Neuronal stem cell (in vitro differentiated cells): ENCODE measurements at regions not wholly inside any gene's neighbourhood (a gene's known extent, or its start where the extent isn't known, plus 50 kb on each side); places are given as distances from the start of the nearest gene placed in this dataset.

ENCODE experiments used
- DNase-seq: peaks from one replicate; pipeline ENCODE4 v3.0.0-alpha.2; 2013; ENCODE audit warnings: low spot score
- H2AFZ ChIP-seq: one replicate; pipeline ENCODE4 v1.6.1; 2013; ENCODE audit warnings: mild to moderate bottlenecking, low read length, inconsistent platforms
- H2AK5ac ChIP-seq: 2 replicates; pipeline ENCODE4 v1.6.1; 2013; ENCODE audit warnings: low read depth, mild to moderate bottlenecking, inconsistent platforms, low read length, moderate library complexity, mixed read lengths
- H2BK120ac ChIP-seq: 2 replicates; pipeline ENCODE4 v1.6.1; 2013; ENCODE audit warnings: low read depth, mild to moderate bottlenecking, inconsistent platforms, low read length, moderate library complexity, mixed read lengths
- H2BK12ac ChIP-seq: one replicate; pipeline ENCODE4 v1.6.1; 2013; ENCODE audit warnings: low read length, inconsistent platforms
- H2BK15ac ChIP-seq: 2 replicates; pipeline ENCODE4 v1.6.1; 2013; ENCODE audit warnings: mild to moderate bottlenecking, low read length, inconsistent platforms, mixed read lengths
- H2BK5ac ChIP-seq: one replicate; pipeline ENCODE4 v1.6.1; 2013; ENCODE audit warnings: inconsistent platforms, mild to moderate bottlenecking, low read length, moderate library complexity
- H3K14ac ChIP-seq: one replicate; pipeline ENCODE4 v1.6.1; 2013; ENCODE audit warnings: low read length, inconsistent platforms
- H3K18ac ChIP-seq: 2 replicates; pipeline ENCODE4 v1.6.1; 2013; ENCODE audit warnings: low read length, inconsistent platforms
- H3K23ac ChIP-seq: 2 replicates; pipeline ENCODE4 v1.6.1; 2013; ENCODE audit warnings: low read depth, mild to moderate bottlenecking, mixed read lengths, low read length, inconsistent platforms; ENCODE audit not compliant: poor library complexity
- H3K27ac ChIP-seq: replicated peaks from 3 replicates; pipeline ENCODE4 v1.5.1; 2013; ENCODE audit warnings: low read length, inconsistent platforms
- H3K27me3 ChIP-seq, 3 experiments: 2 replicates each; pipeline ENCODE4 v1.6.1; 2013; ENCODE audit warnings: low read length in 3 of 3, mild to moderate bottlenecking in 2 of 3, inconsistent platforms in 1 of 3, low read depth in 1 of 3, mixed read lengths in 1 of 3, moderate library complexity in 1 of 3; ENCODE audit not compliant: control insufficient read depth in 3 of 3, insufficient read depth in 3 of 3
- H3K36me3 ChIP-seq, 2 donors: replicated peaks in 1 of 2; 2 replicates each; pipeline ENCODE4 v1.6.1; 2013; ENCODE audit warnings: low read length in 2 of 2; ENCODE audit not compliant: control insufficient read depth in 2 of 2, insufficient read depth in 2 of 2
- H3K4ac ChIP-seq: 2 replicates; pipeline ENCODE4 v1.6.1; 2013; ENCODE audit warnings: inconsistent platforms, mild to moderate bottlenecking, low read length, moderate library complexity
- H3K4me1 ChIP-seq, 2 donors: 1 replicate in 1 of 2; 2 replicates in 1 of 2; pipeline ENCODE4 v1.6.1; 2013; ENCODE audit warnings: low read length in 2 of 2, low read depth in 1 of 2; ENCODE audit not compliant: control insufficient read depth in 2 of 2, insufficient read depth in 1 of 2
- H3K4me2 ChIP-seq: one replicate; pipeline ENCODE4 v1.6.1; 2013; ENCODE audit warnings: mild to moderate bottlenecking, low read length, inconsistent platforms; ENCODE audit not compliant: insufficient read depth, poor library complexity, severe bottlenecking
- H3K4me3 ChIP-seq, 2 donors: 2 replicates each; pipeline ENCODE4 v1.5.1; 2013; ENCODE audit warnings: low read length in 2 of 2, mild to moderate bottlenecking in 2 of 2, inconsistent platforms in 1 of 2, moderate library complexity in 1 of 2
- H3K79me1 ChIP-seq: one replicate; pipeline ENCODE4 v1.6.1; 2013; ENCODE audit warnings: low read depth, mild to moderate bottlenecking, inconsistent platforms, low read length, moderate library complexity
- H3K9ac ChIP-seq: one replicate; pipeline ENCODE4 v1.6.1; 2013; ENCODE audit warnings: mild to moderate bottlenecking, low read depth, low read length, inconsistent platforms; ENCODE audit not compliant: poor library complexity
- H3K9me3 ChIP-seq, 2 donors: replicated peaks in 1 of 2; 2 replicates each; pipeline versions ENCODE3 to v1.6.1; 2013; ENCODE audit warnings: low read length in 2 of 2, mild to moderate bottlenecking in 2 of 2, inconsistent platforms in 1 of 2, low read depth in 1 of 2, mixed read lengths in 1 of 2, moderate library complexity in 1 of 2; ENCODE audit not compliant: control insufficient read depth in 2 of 2, insufficient read depth in 1 of 2
- H4K8ac ChIP-seq: one replicate; pipeline ENCODE4 v1.6.1; 2013; ENCODE audit warnings: low read depth, mild to moderate bottlenecking, inconsistent platforms, low read length, moderate library complexity
- H4K91ac ChIP-seq: one replicate; pipeline ENCODE4 v1.6.1; 2013; ENCODE audit warnings: low read length, low read depth, mild to moderate bottlenecking, inconsistent platforms; ENCODE audit not compliant: poor library complexity
- WGBS, 2 donors: extraction: QIAGEN DNeasy Blood & Tissue Kit; methylation state at CpG; one replicate each; pipeline ENCODE4 v1.1.7; 2013; ENCODE audit warnings: missing lambda C conversion rate in 2 of 2, mixed read lengths in 1 of 2; ENCODE audit not compliant: insufficient read length in 2 of 2, insufficient replicate concordance in 1 of 2; ENCODE audit errors: extremely low coverage in 2 of 2; 5-methylcytosine and 5-hydroxymethylcytosine counted together

- no CpG with 5 or more reads among the region's 4 CpGs for WGBS, 2 donors
- Histone ChIP-seq H3K4me2 (no peak overlapping the region), H3K27me3 (no peaks in the 10 kb centered on the region), H2AFZ (no peak overlapping the region), H2AK5ac (no peak overlapping the region), H3K23ac (no peak overlapping the region), H3K4ac (no peak overlapping the region), H4K8ac (no peak overlapping the region), H3K18ac (no peak overlapping the region), H3K9ac (no peak overlapping the region), H3K9me3 (no peaks in the 10 kb centered on the region), H2BK120ac (no peak overlapping the region), H2BK5ac (no peak overlapping the region), H3K4me1 (no peaks in the 10 kb centered on the region), H2BK15ac (no peak overlapping the region), H2BK12ac (no peak overlapping the region), H4K91ac (no peak overlapping the region), H3K79me1 (no peaks in the 10 kb centered on the region), H3K14ac (no peak overlapping the region), H3K27ac (no peak overlapping the region), H3K4me3 (no peak overlapping the region), H3K36me3 (no peaks in the 10 kb centered on the region)
- no peak for DNase-seq
Observed at GRCh38 chr13:63304497-63304896, 1888.8 kb upstream of the PCDH20 start.

- Histone ChIP-seq H3K36me3 (no peaks in the 10 kb centered on the region), H3K27ac (no peak overlapping the region), H3K23ac (no peak overlapping the region), H3K4me3 (no peak overlapping the region), H3K14ac (no peak overlapping the region), H3K79me1 (no peaks in the 10 kb centered on the region), H4K91ac (no peak overlapping the region), H3K18ac (no peak overlapping the region), H3K27me3 (no peaks in the 10 kb centered on the region), H4K8ac (no peak overlapping the region), H3K4ac (no peak overlapping the region), H2AK5ac (no peak overlapping the region), H3K4me1 (no peaks in the 10 kb centered on the region), H2BK120ac (no peak overlapping the region), H3K9ac (no peak overlapping the region), H3K4me2 (no peak overlapping the region), H2BK12ac (no peak overlapping the region), H3K9me3 (no peaks in the 10 kb centered on the region), H2AFZ (no peak overlapping the region), H2BK5ac (no peak overlapping the region), H2BK15ac (no peak overlapping the region)
- WGBS, 2 donors = no CpG with 5 or more reads among the region's 3 CpGs
- peak; percentile 31 for DNase-seq
Observed at GRCh38 chr13:63299866-63300394, 1884.3 kb upstream of the PCDH20 start.

GRCh38 chr13:63297163-63297562 lies 1881.5 kb upstream of the PCDH20 start:
- H4K8ac ChIP-seq = no peak overlapping the region
- WGBS, 2 donors = no CpG with 5 or more reads among the region's 2 CpGs
- H3K23ac ChIP-seq = no peak overlapping the region

GRCh38 chr13:63291701-63292100 lies 1876.1 kb upstream of the PCDH20 start:
- no peak overlapping the region for H3K27ac ChIP-seq
- no peak overlapping the region for H3K4me3 ChIP-seq
- H3K14ac ChIP-seq = no peak overlapping the region
- no peak overlapping the region for H2AK5ac ChIP-seq
- H2BK15ac ChIP-seq = no peak overlapping the region
- WGBS, 2 donors = no CpG with 5 or more reads among the region's 5 CpGs
- no peaks in the 10 kb centered on the region for H3K9me3 ChIP-seq
- no peak overlapping the region for H2BK12ac ChIP-seq
- H2AFZ ChIP-seq = no peak overlapping the region
- no peak overlapping the region for H3K9ac ChIP-seq
- no peak overlapping the region for H4K91ac ChIP-seq
- H3K4ac ChIP-seq = no peak overlapping the region
- no peaks in the 10 kb centered on the region for H3K79me1 ChIP-seq
- H3K27me3 ChIP-seq = no peaks in the 10 kb centered on the region
- H2BK5ac ChIP-seq = no peak overlapping the region
- no peak overlapping the region for H2BK120ac ChIP-seq
- no peak overlapping the region for H4K8ac ChIP-seq
- H3K36me3 ChIP-seq = no peaks in the 10 kb centered on the region
- H3K4me2 ChIP-seq = no peak overlapping the region
- H3K18ac ChIP-seq = no peak overlapping the region
- no peak for DNase-seq
- H3K4me1 ChIP-seq = no peaks in the 10 kb centered on the region
- H3K23ac ChIP-seq = no peak overlapping the region

More at GRCh38 chr13:63297163-63297562, 1881.5 kb upstream of the PCDH20 start:
- Histone ChIP-seq H2AFZ (peak overlapping the region; percentile 53), H2AK5ac (no peak overlapping the region), H3K4me3 (no peak overlapping the region), H2BK15ac (no peak overlapping the region), H3K79me1 (no peaks in the 10 kb centered on the region), H3K9ac (no peak overlapping the region), H2BK5ac (no peak overlapping the region), H3K27me3 (no peaks in the 10 kb centered on the region), H3K14ac (no peak overlapping the region), H2BK120ac (no peak overlapping the region), H3K36me3 (no peaks in the 10 kb centered on the region), H3K27ac (no peak overlapping the region), H3K4me2 (no peak overlapping the region), H3K4me1 (no peaks in the 10 kb centered on the region), H4K91ac (no peak overlapping the region), H3K4ac (no peak overlapping the region), H3K9me3 (no peaks in the 10 kb centered on the region), H2BK12ac (no peak overlapping the region), H3K18ac (no peak overlapping the region)
- no peak for DNase-seq
